ENCODE measurements at regions not wholly inside any gene's neighbourhood (a gene's known extent, or its start where the extent isn't known, plus 50 kb on each side); places are given as distances from the start of the nearest gene placed in this dataset.

GRCh38 chr9:108783326-108783725 lies 72.5 kb downstream of the ACTL7B start:
- no peak for TF ChIP-seq CTCF (IDR thresholded peaks at IDR 0.05; ENCODE audit: low read depth, low read length, poor library complexity, severe bottlenecking)
- no peak for TF ChIP-seq EZH2phosphoT487 (IDR thresholded peaks at IDR 0.05; ENCODE audit: borderline replicate concordance, low read length)
